ENCODE measurements at regions not wholly inside any gene's neighbourhood (a gene's known extent, or its start where the extent isn't known, plus 50 kb on each side); places are given as distances from the start of the nearest gene placed in this dataset.

DNA sequence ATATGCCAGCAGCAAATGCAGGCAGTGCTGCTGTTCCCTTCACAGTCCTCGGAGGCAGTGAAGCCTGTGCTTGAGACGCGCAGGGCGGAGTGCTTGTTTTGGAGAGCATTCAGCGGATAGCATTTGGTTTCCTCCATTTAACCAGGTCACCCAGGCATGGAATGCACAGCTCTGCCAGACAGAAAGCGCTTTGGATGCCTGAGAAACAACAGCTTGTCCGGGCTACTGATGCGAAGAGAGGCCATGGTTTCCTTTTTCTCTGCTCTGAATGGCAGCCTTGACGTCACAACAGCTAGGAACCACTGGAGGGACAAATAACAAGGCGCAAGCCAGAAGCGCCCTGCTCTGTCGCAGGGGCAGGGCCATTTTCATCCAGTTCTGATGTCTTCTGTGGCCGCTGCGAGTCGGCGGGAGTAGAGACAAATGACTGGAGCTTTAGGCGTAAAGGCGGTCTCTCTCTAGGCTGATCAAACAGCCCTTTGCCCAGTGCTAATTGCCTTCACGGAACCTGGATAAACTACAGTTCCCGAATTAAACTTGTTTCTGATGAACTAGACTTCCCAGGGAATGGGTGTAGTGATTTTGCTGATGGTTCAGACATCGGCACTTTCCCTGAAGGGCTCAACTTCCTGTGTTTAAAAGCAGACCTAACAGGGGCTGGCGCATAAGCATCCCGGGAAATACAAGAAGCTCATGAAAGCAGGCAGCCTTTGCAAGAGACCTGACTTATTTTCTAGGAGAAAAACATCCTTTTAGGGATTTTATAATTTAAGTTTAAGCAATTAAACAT, 187.6 kb upstream of the KLF14 start:
- intact Hi-C loops (cut with DNase I; ENCODE audit: low total_unique reads), result no loop called here
- H3K27ac ChIP-seq, result peak overlapping the region; percentile 89 to 90
- H3K36me3 ChIP-seq, result no peaks in the 10 kb centered on the region
- peak in 1 of 2 donors; percentile 77 for DNase-seq (ENCODE audit: low spot score in 2 of 2)
- H3K4me3 ChIP-seq, result peak overlapping the region in 2 of 3 donors; percentile 31 to 43
- no peaks in the 10 kb centered on the region for H3K9me3 ChIP-seq
- H3K4me1 ChIP-seq, result peaks cover 18 to 36% of the 10 kb centered on the region in 2 donors
- TF ChIP-seq, protein P1, sequence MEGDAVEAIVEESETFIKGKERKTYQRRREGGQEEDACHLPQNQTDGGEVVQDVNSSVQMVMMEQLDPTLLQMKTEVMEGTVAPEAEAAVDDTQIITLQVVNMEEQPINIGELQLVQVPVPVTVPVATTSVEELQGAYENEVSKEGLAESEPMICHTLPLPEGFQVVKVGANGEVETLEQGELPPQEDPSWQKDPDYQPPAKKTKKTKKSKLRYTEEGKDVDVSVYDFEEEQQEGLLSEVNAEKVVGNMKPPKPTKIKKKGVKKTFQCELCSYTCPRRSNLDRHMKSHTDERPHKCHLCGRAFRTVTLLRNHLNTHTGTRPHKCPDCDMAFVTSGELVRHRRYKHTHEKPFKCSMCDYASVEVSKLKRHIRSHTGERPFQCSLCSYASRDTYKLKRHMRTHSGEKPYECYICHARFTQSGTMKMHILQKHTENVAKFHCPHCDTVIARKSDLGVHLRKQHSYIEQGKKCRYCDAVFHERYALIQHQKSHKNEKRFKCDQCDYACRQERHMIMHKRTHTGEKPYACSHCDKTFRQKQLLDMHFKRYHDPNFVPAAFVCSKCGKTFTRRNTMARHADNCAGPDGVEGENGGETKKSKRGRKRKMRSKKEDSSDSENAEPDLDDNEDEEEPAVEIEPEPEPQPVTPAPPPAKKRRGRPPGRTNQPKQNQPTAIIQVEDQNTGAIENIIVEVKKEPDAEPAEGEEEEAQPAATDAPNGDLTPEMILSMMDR (IDR thresholded peaks at IDR 0.05), result peak in 1 of 3 donors; percentile 23
- TF ChIP-seq POLR2AphosphoS5 (IDR thresholded peaks at IDR 0.05), result peak in 1 of 3 donors; percentile 12
- TF ChIP-seq POLR2A (IDR thresholded peaks at IDR 0.05), result no peak
- H3K27me3 ChIP-seq, result no peaks in the 10 kb centered on the region

DNA sequence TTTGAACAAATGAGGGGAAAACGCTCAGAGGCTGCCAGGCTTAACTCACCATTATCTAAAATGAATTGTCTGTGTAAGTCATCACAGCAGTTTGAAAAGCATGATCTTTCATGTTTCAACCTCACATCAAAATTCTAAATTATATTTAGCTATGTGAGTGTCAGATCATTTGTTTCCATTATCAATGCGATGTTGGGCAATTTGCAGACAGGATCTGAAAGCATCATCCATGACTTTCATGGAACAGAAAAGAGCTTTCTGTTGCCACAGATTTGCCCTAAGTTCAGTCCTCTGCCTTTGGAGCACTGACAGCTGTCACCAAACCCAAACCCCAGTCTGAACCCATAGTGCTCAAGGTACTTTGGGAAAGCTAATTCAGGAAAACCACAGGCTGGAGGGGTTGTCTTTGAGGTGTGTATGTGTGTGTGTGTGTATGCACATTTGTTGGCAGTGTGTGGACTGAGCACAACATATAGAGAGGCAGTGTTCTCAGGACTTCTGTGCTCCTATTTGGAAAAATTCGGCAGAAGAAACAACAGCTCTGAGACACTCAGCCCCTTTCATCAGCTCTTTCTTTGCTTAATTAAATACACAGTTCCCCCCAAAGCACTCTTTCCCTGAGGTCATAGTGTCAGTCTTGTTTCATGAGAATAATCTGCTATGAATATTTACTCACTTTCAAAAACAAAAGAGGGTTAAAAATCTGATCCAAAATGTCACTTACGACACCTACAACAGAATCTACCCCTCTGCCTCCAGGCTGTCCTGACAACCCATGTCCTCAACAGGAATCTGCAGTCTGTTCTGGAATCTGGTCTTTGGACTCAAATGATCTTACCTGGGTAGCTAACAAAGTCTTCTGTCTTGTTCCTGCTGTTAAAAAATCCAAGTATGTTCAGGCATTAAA, 188.5 kb upstream of the KLF14 start:
- intact Hi-C loops (cut with DNase I; ENCODE audit: low total_unique reads), result no loop called here

DNA sequence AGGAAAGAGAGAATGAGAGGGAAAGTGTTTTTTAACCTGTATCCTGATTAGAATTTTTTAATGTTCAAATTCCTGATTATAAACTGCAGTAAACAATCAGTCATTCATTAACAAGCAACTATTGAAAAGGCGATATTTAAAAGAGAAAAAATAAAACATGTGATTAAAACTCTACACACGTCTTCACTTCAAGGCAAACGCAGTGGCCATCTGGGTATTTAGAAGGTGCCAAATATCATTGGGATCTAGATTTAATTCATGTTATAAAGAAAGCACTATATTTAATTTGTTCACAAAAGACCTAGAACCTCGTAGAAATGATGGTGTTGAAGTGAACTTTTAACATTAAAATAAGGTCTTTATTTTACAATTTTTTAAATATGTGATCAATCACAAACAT, 189.4 kb upstream of the KLF14 start:
- TF ChIP-seq POLR2A (IDR thresholded peaks at IDR 0.05), result no peak
- no peak for TF ChIP-seq POLR2AphosphoS5 (IDR thresholded peaks at IDR 0.05)
- TF ChIP-seq, protein P1 (IDR thresholded peaks at IDR 0.05), result no peak
- H3K4me1 ChIP-seq, result peaks cover 18 to 33% of the 10 kb centered on the region in 2 donors
- no peak for DNase-seq (ENCODE audit: low spot score in 2 of 2)
- H3K27me3 ChIP-seq, result no peaks in the 10 kb centered on the region
- H3K9me3 ChIP-seq, result no peaks in the 10 kb centered on the region
- intact Hi-C loops (cut with DNase I; ENCODE audit: low total_unique reads), result no loop called here
- no peak overlapping the region for H3K4me3 ChIP-seq
- H3K27ac ChIP-seq, result peak overlapping the region; percentile 89 to 90
- no peaks in the 10 kb centered on the region for H3K36me3 ChIP-seq

More for the DNA sequence above, 188.5 kb upstream of the KLF14 start:
- Histone ChIP-seq H3K9me3 (no peaks in the 10 kb centered on the region), H3K27ac (peak overlapping the region; percentile 89 to 90), H3K36me3 (no peaks in the 10 kb centered on the region), H3K4me1 (peaks cover 18 to 36% of the 10 kb centered on the region in 2 donors), H3K27me3 (no peaks in the 10 kb centered on the region), H3K4me3 (peak overlapping the region in 1 of 3 donors; percentile 43)
- TF ChIP-seq POLR2AphosphoS5 (IDR thresholded peaks at IDR 0.05) (peak in 1 of 3 donors; percentile 35), POLR2A (IDR thresholded peaks at IDR 0.05) (no peak)
- TF ChIP-seq, protein P1 (IDR thresholded peaks at IDR 0.05), result no peak
- peak in 1 of 2 donors; percentile 77 for DNase-seq (ENCODE audit: low spot score in 2 of 2)

DNA sequence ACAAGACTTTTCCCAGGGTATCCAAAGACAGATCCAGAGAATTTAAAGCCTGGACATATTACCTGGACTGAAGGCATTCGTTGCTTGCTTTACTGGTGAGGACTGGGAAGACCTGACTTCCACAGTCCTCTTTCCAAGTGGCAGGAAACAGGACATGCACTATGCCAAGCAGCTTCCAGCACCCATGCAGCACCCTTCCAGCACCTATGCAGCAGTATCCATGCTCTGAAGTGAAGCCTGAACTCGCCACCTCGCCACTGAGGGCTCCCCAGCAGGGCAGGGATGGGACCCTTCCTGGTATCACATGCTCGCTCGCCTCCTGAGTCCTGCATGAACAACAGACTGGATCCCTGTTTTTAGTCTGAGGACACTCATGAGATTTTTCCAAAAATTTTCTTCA, 189.9 kb upstream of the KLF14 start:
- peak overlapping the region; percentile 79 to 89 for H3K27ac ChIP-seq
- intact Hi-C loops (cut with DNase I; ENCODE audit: low total_unique reads), result no loop called here
- DNase-seq (ENCODE audit: low spot score in 2 of 2), result no peak
- no peaks in the 10 kb centered on the region for H3K36me3 ChIP-seq
- TF ChIP-seq POLR2A (IDR thresholded peaks at IDR 0.05) (no peak), POLR2AphosphoS5 (IDR thresholded peaks at IDR 0.05) (no peak)
- TF ChIP-seq, protein P1 (IDR thresholded peaks at IDR 0.05), result no peak
- no peaks in the 10 kb centered on the region for H3K9me3 ChIP-seq
- H3K27me3 ChIP-seq, result no peaks in the 10 kb centered on the region
- peaks cover 18 to 27% of the 10 kb centered on the region in 2 donors for H3K4me1 ChIP-seq
- no peak overlapping the region for H3K4me3 ChIP-seq
